ENCODE measurements at regions not wholly inside any gene's neighbourhood (a gene's known extent, or its start where the extent isn't known, plus 50 kb on each side); places are given as distances from the start of the nearest gene placed in this dataset.

GRCh38 chr2:41791523-41791922 lies 256.3 kb upstream of the PKDCC start:
- no peak for TF ChIP-seq CTCF (IDR thresholded peaks at IDR 0.05; ENCODE audit: low read depth, low read length, missing input control)
- TF ChIP-seq, protein P1, sequence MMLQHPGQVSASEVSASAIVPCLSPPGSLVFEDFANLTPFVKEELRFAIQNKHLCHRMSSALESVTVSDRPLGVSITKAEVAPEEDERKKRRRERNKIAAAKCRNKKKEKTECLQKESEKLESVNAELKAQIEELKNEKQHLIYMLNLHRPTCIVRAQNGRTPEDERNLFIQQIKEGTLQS (IDR thresholded peaks at IDR 0.05) = no peak
